ENCODE measurements at regions not wholly inside any gene's neighbourhood (a gene's known extent, or its start where the extent isn't known, plus 50 kb on each side); places are given as distances from the start of the nearest gene placed in this dataset.

GRCh38 chr2:16028644-16029043 is 88.3 kb downstream of the MYCN start:
- TF ChIP-seq, protein P1, sequence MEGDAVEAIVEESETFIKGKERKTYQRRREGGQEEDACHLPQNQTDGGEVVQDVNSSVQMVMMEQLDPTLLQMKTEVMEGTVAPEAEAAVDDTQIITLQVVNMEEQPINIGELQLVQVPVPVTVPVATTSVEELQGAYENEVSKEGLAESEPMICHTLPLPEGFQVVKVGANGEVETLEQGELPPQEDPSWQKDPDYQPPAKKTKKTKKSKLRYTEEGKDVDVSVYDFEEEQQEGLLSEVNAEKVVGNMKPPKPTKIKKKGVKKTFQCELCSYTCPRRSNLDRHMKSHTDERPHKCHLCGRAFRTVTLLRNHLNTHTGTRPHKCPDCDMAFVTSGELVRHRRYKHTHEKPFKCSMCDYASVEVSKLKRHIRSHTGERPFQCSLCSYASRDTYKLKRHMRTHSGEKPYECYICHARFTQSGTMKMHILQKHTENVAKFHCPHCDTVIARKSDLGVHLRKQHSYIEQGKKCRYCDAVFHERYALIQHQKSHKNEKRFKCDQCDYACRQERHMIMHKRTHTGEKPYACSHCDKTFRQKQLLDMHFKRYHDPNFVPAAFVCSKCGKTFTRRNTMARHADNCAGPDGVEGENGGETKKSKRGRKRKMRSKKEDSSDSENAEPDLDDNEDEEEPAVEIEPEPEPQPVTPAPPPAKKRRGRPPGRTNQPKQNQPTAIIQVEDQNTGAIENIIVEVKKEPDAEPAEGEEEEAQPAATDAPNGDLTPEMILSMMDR (IDR thresholded peaks at IDR 0.05 in 8 of 11, conservative IDR thresholded peaks at IDR 0.05 in 3 of 11) = no peak
- no peak for TF ChIP-seq POLR2A (IDR thresholded peaks at IDR 0.05)
